Esophagus (tissue), 2 donors: ENCODE measurements at regions not wholly inside any gene's neighbourhood (a gene's known extent, or its start where the extent isn't known, plus 50 kb on each side); places are given as distances from the start of the nearest gene placed in this dataset.

ENCODE experiments used
- H3K27ac ChIP-seq, 2 donors: one replicate each; pipeline ENCODE4 v1.5.1; 2013; ENCODE audit warnings: low read depth in 2 of 2, mild to moderate bottlenecking in 2 of 2, inconsistent platforms in 1 of 2, low read length in 1 of 2, moderate library complexity in 1 of 2
- H3K27me3 ChIP-seq, 2 donors: one replicate each; pipeline ENCODE4 v1.6.1; 2013; ENCODE audit warnings: low read length in 2 of 2, control low read depth in 1 of 2, mild to moderate bottlenecking in 1 of 2; ENCODE audit not compliant: insufficient read depth in 2 of 2, control insufficient read depth in 1 of 2
- H3K36me3 ChIP-seq, 2 donors: one replicate each; pipeline ENCODE4 v1.6.1; 2013; ENCODE audit warnings: low read length in 1 of 2; ENCODE audit not compliant: control insufficient read depth in 2 of 2, insufficient read depth in 2 of 2
- H3K4me1 ChIP-seq, 2 donors: one replicate each; pipeline ENCODE4 v1.6.1; 2013; ENCODE audit warnings: low read length in 1 of 2; ENCODE audit not compliant: control insufficient read depth in 2 of 2, insufficient read depth in 2 of 2
- H3K4me3 ChIP-seq, 2 donors: one replicate each; pipeline ENCODE4 v1.5.1; 2013; ENCODE audit warnings: low read length in 2 of 2, mild to moderate bottlenecking in 2 of 2, low read depth in 1 of 2, moderate library complexity in 1 of 2
- H3K9me3 ChIP-seq, 2 donors: one replicate each; pipeline ENCODE4 v1.6.1; 2013; ENCODE audit warnings: mild to moderate bottlenecking in 2 of 2, low read depth in 1 of 2, low read length in 1 of 2, moderate library complexity in 1 of 2; ENCODE audit not compliant: control insufficient read depth in 2 of 2, insufficient read depth in 1 of 2
- WGBS, 2 donors: extraction: QIAGEN DNeasy Blood & Tissue Kit; methylation state at CpG; one replicate each; pipeline ENCODE4 v1.1.7; 2013; 5-methylcytosine and 5-hydroxymethylcytosine counted together
- donor health status: healthy with polysubstance abuse.
- donor health status: Bipolar disorder and iron deficiency.

DNA sequence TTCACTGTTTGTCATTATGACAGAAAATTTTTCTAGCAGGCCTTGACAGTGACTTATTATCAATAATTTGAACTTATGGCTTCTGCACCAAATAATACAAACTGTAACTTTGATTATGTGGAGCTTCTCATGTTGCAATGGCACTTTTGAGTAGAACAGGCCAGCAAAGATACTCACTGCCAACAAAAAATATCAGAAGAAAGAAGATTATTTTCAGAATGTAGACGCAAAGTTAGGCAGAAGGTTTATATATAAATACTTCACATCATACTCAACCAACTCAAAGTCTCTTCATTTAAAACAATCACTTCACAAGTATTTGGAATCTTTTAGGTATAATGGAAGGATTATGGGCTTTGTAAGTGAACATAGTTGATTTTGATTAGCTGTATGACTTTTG lies 893.0 kb downstream of the ROBO2 start:
- no peak overlapping the region for H3K4me3 ChIP-seq
- peaks cover 0 to 3% of the 10 kb centered on the region in 2 donors for H3K9me3 ChIP-seq
- H3K36me3 ChIP-seq: no peaks in the 10 kb centered on the region
- WGBS, 2 donors: 70 to 79% methylated on average over 1 of the region's 1 CpG
- no peak overlapping the region for H3K27ac ChIP-seq
- H3K4me1 ChIP-seq: no peaks in the 10 kb centered on the region
- H3K27me3 ChIP-seq: no peaks in the 10 kb centered on the region

DNA sequence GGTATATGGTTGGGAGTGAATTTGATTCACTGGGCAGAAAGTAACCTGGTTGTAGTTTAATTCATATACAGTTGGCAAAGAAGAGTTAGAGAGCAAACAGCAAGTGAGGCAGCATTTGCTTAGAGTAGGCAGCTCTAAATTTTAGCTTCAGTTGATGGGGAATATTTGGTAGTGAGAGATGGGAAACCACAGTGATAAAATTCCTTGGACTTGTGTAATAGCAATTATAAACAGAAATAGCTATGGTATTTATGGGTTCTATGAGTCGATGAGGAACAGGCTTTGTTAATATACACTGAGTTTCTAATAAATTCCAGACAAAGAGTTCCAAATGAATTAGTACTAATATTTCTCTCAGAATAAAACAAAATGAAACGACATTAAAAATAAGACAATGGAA lies 894.0 kb downstream of the ROBO2 start:
- 78 to 86% methylated on average over 2 of the region's 2 CpGs for WGBS, 2 donors
- H3K36me3 ChIP-seq: no peaks in the 10 kb centered on the region
- H3K27me3 ChIP-seq: no peaks in the 10 kb centered on the region
- no peak overlapping the region for H3K4me3 ChIP-seq
- H3K27ac ChIP-seq: no peak overlapping the region
- H3K4me1 ChIP-seq: no peaks in the 10 kb centered on the region
- H3K9me3 ChIP-seq: peaks cover 0 to 3% of the 10 kb centered on the region in 2 donors

DNA sequence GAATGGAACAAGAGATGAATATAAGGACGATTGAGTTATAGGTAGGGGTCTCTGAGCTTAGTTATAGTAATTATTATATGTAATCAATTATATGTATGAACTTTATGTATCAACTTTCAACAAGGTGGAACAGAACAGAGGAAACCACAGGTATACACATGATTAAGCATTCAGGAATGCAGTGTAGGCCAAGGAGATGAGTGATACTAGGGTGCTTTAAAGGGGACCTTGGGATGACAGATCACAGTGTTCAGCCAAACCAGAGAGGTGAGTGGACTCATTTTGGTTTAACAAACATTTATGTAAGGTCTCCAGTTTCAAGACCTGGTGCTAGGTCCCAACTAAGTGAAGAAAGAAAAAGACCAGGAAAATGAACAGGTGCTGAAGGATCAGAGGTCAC lies 895.5 kb downstream of the ROBO2 start:
- no peaks in the 10 kb centered on the region for H3K9me3 ChIP-seq
- H3K4me1 ChIP-seq: no peaks in the 10 kb centered on the region
- WGBS, 2 donors: 84% methylated on average over 1 of the region's 1 CpG
- no peak overlapping the region for H3K4me3 ChIP-seq
- no peaks in the 10 kb centered on the region for H3K27me3 ChIP-seq
- H3K36me3 ChIP-seq: no peaks in the 10 kb centered on the region
- H3K27ac ChIP-seq: no peak overlapping the region

DNA sequence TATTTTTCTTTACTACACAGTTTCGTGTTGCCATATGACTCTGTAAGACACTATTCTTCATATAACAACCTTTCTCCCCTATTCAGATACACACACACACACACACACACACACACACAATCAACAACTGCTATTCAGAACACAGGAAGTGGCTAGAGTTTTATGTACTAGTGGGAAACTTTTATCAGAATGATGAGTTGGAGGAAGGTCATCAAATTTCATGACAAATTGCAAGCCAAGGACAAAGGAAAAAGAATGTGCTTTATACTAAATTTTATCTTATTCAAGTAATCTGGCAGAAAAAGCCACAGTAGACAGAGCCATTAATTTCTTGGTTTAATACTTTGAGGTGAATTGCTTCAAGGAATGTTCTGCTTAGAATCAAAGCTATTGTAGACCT lies 899.8 kb downstream of the ROBO2 start:
- Histone ChIP-seq H3K27ac (no peak overlapping the region), H3K4me1 (no peaks in the 10 kb centered on the region), H3K36me3 (no peaks in the 10 kb centered on the region), H3K4me3 (no peak overlapping the region), H3K27me3 (no peaks in the 10 kb centered on the region), H3K9me3 (no peaks in the 10 kb centered on the region)
- 69 to 89% methylated on average over 1 of the region's 1 CpG for WGBS, 2 donors

DNA sequence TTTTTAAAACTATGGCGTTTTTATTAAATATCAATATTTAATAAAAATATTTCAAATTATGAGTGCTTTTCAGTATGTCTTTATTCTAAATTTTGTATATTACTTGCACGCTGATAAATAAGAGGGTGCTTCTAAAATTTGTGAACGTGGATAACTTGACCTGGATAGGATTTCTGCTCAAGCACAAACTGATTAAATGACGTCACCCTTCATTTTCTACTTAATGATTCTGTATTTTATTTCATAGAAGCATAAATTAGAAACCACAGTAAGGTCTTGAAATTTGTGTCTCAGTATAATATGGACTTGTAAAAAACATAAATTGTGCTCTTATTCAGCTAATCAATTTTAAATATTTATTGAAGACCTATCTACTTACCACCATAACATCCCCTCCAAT lies 903.7 kb downstream of the ROBO2 start:
- Histone ChIP-seq H3K36me3 (no peaks in the 10 kb centered on the region), H3K27me3 (no peaks in the 10 kb centered on the region), H3K4me1 (no peaks in the 10 kb centered on the region), H3K27ac (no peak overlapping the region), H3K9me3 (no peaks in the 10 kb centered on the region), H3K4me3 (no peak overlapping the region)
- 85 to 93% methylated on average over 4 of the region's 4 CpGs for WGBS, 2 donors

DNA sequence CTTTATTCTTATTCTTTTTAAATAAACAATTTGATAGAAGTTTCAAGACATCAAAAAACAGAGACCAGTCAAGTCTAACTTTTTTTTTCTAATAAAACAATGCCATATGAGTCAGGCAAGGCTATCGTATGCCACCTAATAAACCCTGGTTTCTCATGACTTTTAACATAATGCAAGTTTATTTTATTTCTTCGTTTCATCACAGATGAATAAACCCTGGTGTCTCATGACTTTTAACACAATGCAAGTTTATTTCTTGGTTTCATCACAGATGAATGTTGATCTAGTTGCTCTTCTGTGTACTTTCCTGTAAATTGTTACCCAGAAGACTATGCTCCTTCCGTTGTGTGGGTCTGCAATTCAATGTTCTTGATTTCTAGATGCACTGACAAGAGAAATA lies 905.4 kb downstream of the ROBO2 start:
- no peaks in the 10 kb centered on the region for H3K27me3 ChIP-seq
- H3K27ac ChIP-seq: no peak overlapping the region
- H3K4me1 ChIP-seq: no peaks in the 10 kb centered on the region
- no peaks in the 10 kb centered on the region for H3K9me3 ChIP-seq
- H3K36me3 ChIP-seq: no peaks in the 10 kb centered on the region
- WGBS, 2 donors: 64 to 79% methylated on average over 3 of the region's 3 CpGs
- H3K4me3 ChIP-seq: no peak overlapping the region

DNA sequence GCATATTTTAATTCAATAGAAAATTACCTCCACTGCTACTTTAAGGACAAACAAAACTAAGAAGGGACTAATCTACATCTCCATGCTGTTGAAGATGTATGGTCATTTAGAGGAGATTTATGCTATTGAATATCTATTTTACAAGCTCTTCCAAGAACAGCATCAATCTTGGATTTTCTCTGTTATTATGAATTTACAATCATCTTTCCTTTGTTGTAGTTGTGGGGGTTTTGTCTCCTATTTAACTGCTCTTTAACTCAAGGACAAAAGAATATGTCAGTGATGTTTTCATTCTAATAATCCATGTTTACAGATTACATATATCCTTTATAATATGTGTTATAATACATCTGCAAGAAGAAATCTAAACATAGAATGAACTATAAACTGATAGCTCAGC lies 907.8 kb downstream of the ROBO2 start:
- H3K27ac ChIP-seq: no peak overlapping the region
- H3K27me3 ChIP-seq: no peaks in the 10 kb centered on the region
- no peak overlapping the region for H3K4me3 ChIP-seq
- H3K9me3 ChIP-seq: no peaks in the 10 kb centered on the region
- H3K36me3 ChIP-seq: no peaks in the 10 kb centered on the region
- no peaks in the 10 kb centered on the region for H3K4me1 ChIP-seq

DNA sequence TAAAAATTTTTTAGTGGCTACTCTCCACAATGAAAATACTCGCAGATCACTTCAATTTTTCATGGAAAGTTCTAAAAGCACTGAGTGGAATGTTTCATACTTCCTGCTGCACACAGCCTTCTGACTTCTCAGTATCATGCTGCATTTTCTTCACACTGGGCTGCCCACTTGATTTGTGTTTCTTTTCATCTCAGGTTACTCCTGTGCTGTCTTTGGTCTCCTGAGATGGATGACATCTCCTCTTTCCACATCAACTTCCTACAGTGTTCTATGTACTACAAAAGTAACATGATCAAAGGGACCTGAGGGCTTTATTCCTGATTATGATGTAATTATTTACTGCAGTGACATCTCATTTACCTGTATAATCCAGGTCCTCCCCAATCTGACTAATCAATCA lies 927.7 kb downstream of the ROBO2 start:
- Histone ChIP-seq H3K9me3 (no peaks in the 10 kb centered on the region), H3K27me3 (no peaks in the 10 kb centered on the region), H3K36me3 (no peaks in the 10 kb centered on the region), H3K27ac (no peak overlapping the region), H3K4me1 (no peaks in the 10 kb centered on the region), H3K4me3 (no peak overlapping the region)
- WGBS, 2 donors: 81 to 89% methylated on average over 1 of the region's 1 CpG

DNA sequence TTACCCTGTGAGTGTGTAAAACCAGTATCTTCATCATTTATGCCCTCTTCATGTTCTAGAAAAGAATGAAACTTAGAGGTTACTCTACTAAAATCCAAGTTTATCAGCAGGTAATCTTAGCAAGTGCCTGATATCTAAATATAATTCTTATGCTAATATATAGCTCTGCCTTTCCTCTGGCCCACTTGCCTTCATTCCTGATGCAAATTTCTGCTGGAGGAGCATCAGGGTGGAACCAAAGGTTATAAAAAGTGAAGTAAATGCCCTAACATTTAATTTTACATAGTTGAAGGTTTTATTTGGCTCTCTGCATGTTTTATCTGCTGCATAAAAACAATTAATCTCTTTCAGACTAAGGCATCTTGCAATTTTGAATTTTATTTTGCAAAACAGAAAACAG lies 936.2 kb downstream of the ROBO2 start:
- Histone ChIP-seq H3K4me3 (no peak overlapping the region), H3K9me3 (no peaks in the 10 kb centered on the region), H3K36me3 (no peaks in the 10 kb centered on the region), H3K27ac (no peak overlapping the region), H3K27me3 (no peaks in the 10 kb centered on the region), H3K4me1 (no peaks in the 10 kb centered on the region)

DNA sequence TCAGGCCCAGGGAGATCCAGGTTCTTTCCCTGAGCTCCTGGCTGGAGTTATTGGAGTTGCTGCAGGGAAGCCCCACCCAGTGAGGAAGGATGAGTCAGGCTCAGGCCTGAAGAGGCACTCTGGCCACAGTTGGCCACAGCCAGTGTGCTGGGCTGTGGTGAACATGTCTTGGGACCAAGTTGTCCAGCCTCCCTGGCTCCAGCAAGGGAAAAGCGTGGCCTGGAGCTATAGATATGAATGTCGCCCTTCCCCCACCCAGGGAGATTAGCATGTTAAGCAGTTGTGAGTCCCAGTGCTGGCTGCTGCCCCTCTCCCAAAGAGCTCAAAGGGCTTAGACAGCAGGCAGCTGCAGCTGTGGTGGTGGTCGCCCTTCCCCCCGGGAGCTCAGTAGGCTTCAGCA lies 963.2 kb downstream of the ROBO2 start:
- Histone ChIP-seq H3K27me3 (no peaks in the 10 kb centered on the region), H3K4me3 (no peak overlapping the region), H3K27ac (no peak overlapping the region), H3K36me3 (no peaks in the 10 kb centered on the region), H3K9me3 (peaks cover 4 to 7% of the 10 kb centered on the region in 2 donors), H3K4me1 (no peaks in the 10 kb centered on the region)
- 90 to 94% methylated on average over 4 of the region's 4 CpGs for WGBS, 2 donors
